ENCODE measurements at regions not wholly inside any gene's neighbourhood (a gene's known extent, or its start where the extent isn't known, plus 50 kb on each side); places are given as distances from the start of the nearest gene placed in this dataset.

GRCh38 chr7:156034397-156034796 is 222.1 kb upstream of the SHH start:
- Histone ChIP-seq H2BK12ac (ENCODE audit: low read length in 2 of 2) (no peak overlapping the region), H3K27ac (ENCODE audit: low read length, poor library complexity, severe bottlenecking) (no peak overlapping the region), H3K79me1 (replicated peaks; ENCODE audit: low read length, poor library complexity, severe bottlenecking) (no peaks in the 10 kb centered on the region), H3K4ac (ENCODE audit: low read depth in 1 of 2, low read length in 2 of 2) (no peak overlapping the region), H3K4me1 (ENCODE audit: control insufficient read depth, insufficient read depth, low read depth, low read length) (no peaks in the 10 kb centered on the region), H3K9me3 (ENCODE audit: control insufficient read depth, low read length) (no peaks in the 10 kb centered on the region), H2AFZ (ENCODE audit: low read depth, low read length) (no peak overlapping the region), H2BK120ac (ENCODE audit: low read depth, low read length) (no peak overlapping the region), H3K4me3 (ENCODE audit: insufficient read depth in 1 of 2, low read depth in 1 of 2, low read length in 2 of 2) (no peak overlapping the region), H3K23ac (ENCODE audit: low read length in 2 of 2) (no peak overlapping the region), H3K36me3 (ENCODE audit: control insufficient read depth in 1 of 2, insufficient read depth in 2 of 2, low read depth in 1 of 2, low read length in 2 of 2) (no peaks in the 10 kb centered on the region), H3K18ac (ENCODE audit: low read depth in 1 of 2, low read length in 2 of 2) (no peak overlapping the region), H3K9ac (ENCODE audit: low read length) (no peak overlapping the region), H2BK15ac (ENCODE audit: low read depth, poor library complexity, severe bottlenecking) (no peak overlapping the region), H3K14ac (ENCODE audit: low read length in 2 of 2) (no peak overlapping the region), H2AK5ac (ENCODE audit: low read length, severe bottlenecking) (no peak overlapping the region), H3K4me2 (ENCODE audit: low read length, poor library complexity, severe bottlenecking) (no peak overlapping the region), H4K8ac (ENCODE audit: low read length) (no peak overlapping the region), H3K27me3 (ENCODE audit: control insufficient read depth in 1 of 2, insufficient read depth in 1 of 2, low read length in 2 of 2) (no peaks in the 10 kb centered on the region), H2BK5ac (ENCODE audit: low read depth, low read length, poor library complexity, severe bottlenecking) (no peak overlapping the region), H4K91ac (ENCODE audit: low read length) (no peak overlapping the region)
- 40% methylated on average over 1 of the region's 3 CpGs for WGBS
- DNase-seq, result no peak

GRCh38 chr7:156032973-156033372 is 220.7 kb upstream of the SHH start:
- Histone ChIP-seq H3K14ac (ENCODE audit: low read length in 2 of 2) (no peak overlapping the region), H3K27me3 (ENCODE audit: control insufficient read depth in 1 of 2, insufficient read depth in 1 of 2, low read length in 2 of 2) (no peaks in the 10 kb centered on the region), H3K4ac (ENCODE audit: low read depth in 1 of 2, low read length in 2 of 2) (no peak overlapping the region), H2BK5ac (ENCODE audit: low read depth, low read length, poor library complexity, severe bottlenecking) (no peak overlapping the region), H2BK15ac (ENCODE audit: low read depth, poor library complexity, severe bottlenecking) (no peak overlapping the region), H3K79me1 (replicated peaks; ENCODE audit: low read length, poor library complexity, severe bottlenecking) (no peaks in the 10 kb centered on the region), H4K91ac (ENCODE audit: low read length) (no peak overlapping the region), H4K8ac (ENCODE audit: low read length) (no peak overlapping the region), H2BK120ac (ENCODE audit: low read depth, low read length) (no peak overlapping the region), H3K4me1 (ENCODE audit: control insufficient read depth, insufficient read depth, low read depth, low read length) (no peaks in the 10 kb centered on the region), H3K9me3 (ENCODE audit: control insufficient read depth, low read length) (no peaks in the 10 kb centered on the region), H3K4me3 (ENCODE audit: insufficient read depth in 1 of 2, low read depth in 1 of 2, low read length in 2 of 2) (no peak overlapping the region), H3K9ac (ENCODE audit: low read length) (no peak overlapping the region), H3K36me3 (ENCODE audit: control insufficient read depth in 1 of 2, insufficient read depth in 2 of 2, low read depth in 1 of 2, low read length in 2 of 2) (no peaks in the 10 kb centered on the region), H2AFZ (ENCODE audit: low read depth, low read length) (no peak overlapping the region), H3K23ac (ENCODE audit: low read length in 2 of 2) (no peak overlapping the region), H2BK12ac (ENCODE audit: low read length in 2 of 2) (no peak overlapping the region), H3K18ac (ENCODE audit: low read depth in 1 of 2, low read length in 2 of 2) (no peak overlapping the region), H2AK5ac (ENCODE audit: low read length, severe bottlenecking) (no peak overlapping the region), H3K4me2 (ENCODE audit: low read length, poor library complexity, severe bottlenecking) (no peak overlapping the region), H3K27ac (ENCODE audit: low read length, poor library complexity, severe bottlenecking) (no peak overlapping the region)
- DNase-seq, result no peak

GRCh38 chr7:156031679-156032478 is 219.6 kb upstream of the SHH start:
- no peak for DNase-seq
- Histone ChIP-seq H3K27me3 (ENCODE audit: control insufficient read depth in 1 of 2, insufficient read depth in 1 of 2, low read length in 2 of 2) (no peaks in the 10 kb centered on the region), H3K9me3 (ENCODE audit: control insufficient read depth, low read length) (no peaks in the 10 kb centered on the region), H3K27ac (ENCODE audit: low read length, poor library complexity, severe bottlenecking) (no peak overlapping the region), H3K4ac (ENCODE audit: low read depth in 1 of 2, low read length in 2 of 2) (no peak overlapping the region), H2BK5ac (ENCODE audit: low read depth, low read length, poor library complexity, severe bottlenecking) (no peak overlapping the region), H4K8ac (ENCODE audit: low read length) (no peak overlapping the region), H3K4me3 (ENCODE audit: insufficient read depth in 1 of 2, low read depth in 1 of 2, low read length in 2 of 2) (peak overlapping the region in 1 of 2 experiments; percentile 6), H2BK12ac (ENCODE audit: low read length in 2 of 2) (no peak overlapping the region), H3K79me1 (replicated peaks; ENCODE audit: low read length, poor library complexity, severe bottlenecking) (no peaks in the 10 kb centered on the region), H2BK120ac (ENCODE audit: low read depth, low read length) (no peak overlapping the region), H3K14ac (ENCODE audit: low read length in 2 of 2) (no peak overlapping the region), H2AFZ (ENCODE audit: low read depth, low read length) (no peak overlapping the region), H3K4me2 (ENCODE audit: low read length, poor library complexity, severe bottlenecking) (no peak overlapping the region), H3K18ac (ENCODE audit: low read depth in 1 of 2, low read length in 2 of 2) (no peak overlapping the region), H3K36me3 (ENCODE audit: control insufficient read depth in 1 of 2, insufficient read depth in 2 of 2, low read depth in 1 of 2, low read length in 2 of 2) (no peaks in the 10 kb centered on the region), H2BK15ac (ENCODE audit: low read depth, poor library complexity, severe bottlenecking) (no peak overlapping the region), H4K91ac (ENCODE audit: low read length) (no peak overlapping the region), H3K9ac (ENCODE audit: low read length) (no peak overlapping the region), H3K4me1 (ENCODE audit: control insufficient read depth, insufficient read depth, low read depth, low read length) (no peaks in the 10 kb centered on the region), H2AK5ac (ENCODE audit: low read length, severe bottlenecking) (no peak overlapping the region), H3K23ac (ENCODE audit: low read length in 2 of 2) (no peak overlapping the region)
- WGBS, result 67% methylated on average over 7 of the region's 7 CpGs

DNA sequence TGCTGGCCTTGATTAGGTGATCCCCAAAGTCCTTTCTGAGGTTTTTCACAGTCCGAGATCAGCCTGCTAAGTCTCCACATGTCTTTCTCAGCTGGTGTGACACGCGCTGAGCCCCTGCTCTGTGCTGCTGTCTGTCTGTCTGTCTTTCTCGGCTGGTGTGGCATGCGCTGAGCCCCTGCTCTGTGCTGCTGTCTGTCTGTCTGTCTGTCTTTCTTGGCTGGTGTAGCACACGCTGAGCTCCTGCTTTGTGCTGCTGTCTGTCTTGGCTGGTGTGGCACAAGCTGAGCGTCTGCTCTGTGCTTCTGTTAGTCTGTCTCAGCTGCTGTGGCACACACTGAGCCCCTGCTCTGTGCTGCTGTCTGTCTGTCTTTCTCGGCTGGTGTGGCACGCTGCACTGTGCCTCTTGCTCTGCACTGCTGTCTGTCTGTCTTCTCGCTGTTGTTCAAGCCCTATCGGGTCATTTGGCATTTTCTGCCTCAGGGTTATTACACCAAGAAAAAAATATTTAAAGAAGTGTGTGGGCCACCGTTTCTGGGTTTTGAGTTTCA is 217.3 kb upstream of the SHH start:
- no peak overlapping the region for H2BK12ac ChIP-seq (ENCODE audit: low read length in 2 of 2)
- no peak overlapping the region for H3K4me3 ChIP-seq (ENCODE audit: insufficient read depth in 1 of 2, low read depth in 1 of 2, low read length in 2 of 2)
- no peak overlapping the region for H3K23ac ChIP-seq (ENCODE audit: low read length in 2 of 2)
- H3K9ac ChIP-seq (ENCODE audit: low read length), result no peak overlapping the region
- H4K91ac ChIP-seq (ENCODE audit: low read length), result no peak overlapping the region
- H2AK5ac ChIP-seq (ENCODE audit: low read length, severe bottlenecking), result no peak overlapping the region
- no peak overlapping the region for H2BK5ac ChIP-seq (ENCODE audit: low read depth, low read length, poor library complexity, severe bottlenecking)
- no peak for DNase-seq
- no peak overlapping the region for H2AFZ ChIP-seq (ENCODE audit: low read depth, low read length)
- H3K36me3 ChIP-seq (ENCODE audit: control insufficient read depth in 1 of 2, insufficient read depth in 2 of 2, low read depth in 1 of 2, low read length in 2 of 2), result no peaks in the 10 kb centered on the region
- no peak overlapping the region for H3K27ac ChIP-seq (ENCODE audit: low read length, poor library complexity, severe bottlenecking)
- H3K14ac ChIP-seq (ENCODE audit: low read length in 2 of 2), result no peak overlapping the region
- no peaks in the 10 kb centered on the region for H3K79me1 ChIP-seq (replicated peaks; ENCODE audit: low read length, poor library complexity, severe bottlenecking)
- no peak overlapping the region for H3K4ac ChIP-seq (ENCODE audit: low read depth in 1 of 2, low read length in 2 of 2)
- no peaks in the 10 kb centered on the region for H3K4me1 ChIP-seq (ENCODE audit: control insufficient read depth, insufficient read depth, low read depth, low read length)
- no peak overlapping the region for H2BK15ac ChIP-seq (ENCODE audit: low read depth, poor library complexity, severe bottlenecking)
- H2BK120ac ChIP-seq (ENCODE audit: low read depth, low read length), result no peak overlapping the region
- H3K4me2 ChIP-seq (ENCODE audit: low read length, poor library complexity, severe bottlenecking), result no peak overlapping the region
- 84% methylated on average over 12 of the region's 12 CpGs for WGBS
- no peaks in the 10 kb centered on the region for H3K9me3 ChIP-seq (ENCODE audit: control insufficient read depth, low read length)
- no peak overlapping the region for H4K8ac ChIP-seq (ENCODE audit: low read length)
- no peak overlapping the region for H3K18ac ChIP-seq (ENCODE audit: low read depth in 1 of 2, low read length in 2 of 2)
- H3K27me3 ChIP-seq (ENCODE audit: control insufficient read depth in 1 of 2, insufficient read depth in 1 of 2, low read length in 2 of 2), result no peaks in the 10 kb centered on the region

All from mesenchymal stem cell (in vitro differentiated cells and primary cell).